CD1c-positive myeloid dendritic cell (primary cell): ENCODE measurements at regions not wholly inside any gene's neighbourhood (a gene's known extent, or its start where the extent isn't known, plus 50 kb on each side); places are given as distances from the start of the nearest gene placed in this dataset.
"Not testable (repeated sequence)": the region's sequence is repeated elsewhere in the genome, so short reads cannot be mapped to it uniquely, and the experiment has no call there.

Experiments
- DNase-seq: peaks from one replicate; pipeline ENCODE4 v3.0.0-alpha.2; 2016; ENCODE audit errors: extremely low spot score

- DNase-seq, result peak; percentile 37
These were observed 270.7 kb downstream of the ZNF33B start for GRCh38 chr10:42367532-42368230.

- DNase-seq, result no peak
These were observed 286.6 kb downstream of the ZNF33B start for GRCh38 chr10:42351745-42352144.

GRCh38 chr10:42336593-42337337 lies 301.6 kb downstream of the ZNF33B start:
- not testable (repeated sequence) for DNase-seq

- DNase-seq, result not testable (repeated sequence)
These were observed 302.6 kb downstream of the ZNF33B start for GRCh38 chr10:42335653-42336296.

GRCh38 chr10:42304341-42304740 lies 334.0 kb downstream of the ZNF33B start:
- DNase-seq, result no peak

- not testable (repeated sequence) for DNase-seq
These were observed 356.5 kb downstream of the ZNF33B start for GRCh38 chr10:42281896-42282295.

- not testable (repeated sequence) for DNase-seq
These were observed 368.6 kb downstream of the ZNF33B start for GRCh38 chr10:42269788-42270187.

- not testable (repeated sequence) for DNase-seq
These were observed 375.1 kb downstream of the ZNF33B start for GRCh38 chr10:42263259-42263658.

- not testable (repeated sequence) for DNase-seq
These were observed 395.4 kb downstream of the ZNF33B start for GRCh38 chr10:42243002-42243401.

- no peak for DNase-seq
These were observed 396.1 kb downstream of the ZNF33B start for GRCh38 chr10:42242135-42242805.

GRCh38 chr10:42236401-42236800 lies 402.0 kb downstream of the ZNF33B start:
- DNase-seq, result not testable (repeated sequence)

GRCh38 chr10:42235736-42236135 lies 402.6 kb downstream of the ZNF33B start:
- not testable (repeated sequence) for DNase-seq

- not testable (repeated sequence) for DNase-seq
These were observed 403.1 kb downstream of the ZNF33B start for GRCh38 chr10:42235241-42235640.

GRCh38 chr10:42234506-42234905 lies 403.9 kb downstream of the ZNF33B start:
- DNase-seq, result not testable (repeated sequence)

GRCh38 chr10:42233461-42234206 lies 404.7 kb downstream of the ZNF33B start:
- not testable (repeated sequence) for DNase-seq

- DNase-seq, result not testable (repeated sequence)
These were observed 405.4 kb downstream of the ZNF33B start for GRCh38 chr10:42232955-42233354.

GRCh38 chr10:42230812-42231211 lies 407.6 kb downstream of the ZNF33B start:
- not testable (repeated sequence) for DNase-seq

GRCh38 chr10:42230115-42230514 lies 408.3 kb downstream of the ZNF33B start:
- DNase-seq, result not testable (repeated sequence)

GRCh38 chr10:42227859-42228258 lies 410.5 kb downstream of the ZNF33B start:
- not testable (repeated sequence) for DNase-seq

- DNase-seq, result not testable (repeated sequence)
These were observed 444.8 kb downstream of the ZNF33B start for GRCh38 chr10:42193588-42193987.

GRCh38 chr10:42192450-42192849 lies 445.9 kb downstream of the ZNF33B start:
- peak; percentile 4 for DNase-seq
